Stimulated activated CD4-positive, alpha-beta T cell treated with anti-CD3 and anti-CD28 coated beads, TNF-alpha, amount 100 ng/mL, for 24 hours (primary cell): ENCODE measurements at regions not wholly inside any gene's neighbourhood (a gene's known extent, or its start where the extent isn't known, plus 50 kb on each side); places are given as distances from the start of the nearest gene placed in this dataset.
A peak's percentile ranks its signal among the peaks of the same experiment; 100 is the strongest.
"Not testable (repeated sequence)": the region's sequence is repeated elsewhere in the genome, so short reads cannot be mapped to it uniquely, and the experiment has no call there.

Experiments used
- DNase-seq, 3 experiments: peaks; one replicate each; pipeline ENCODE4 v3.0.0-alpha.2; 2020; ENCODE audit warnings: low read depth in 3 of 3

GRCh38 chr13:26895808-26896466 is 135.4 kb upstream of the GPR12 start:
- no peak for DNase-seq

GRCh38 chr13:26895081-26895807 is 134.7 kb upstream of the GPR12 start:
- no peak for DNase-seq

- DNase-seq = no peak
These were observed 128.0 kb upstream of the GPR12 start for GRCh38 chr13:26888632-26889031.

- DNase-seq = no peak
These were observed 127.0 kb upstream of the GPR12 start for GRCh38 chr13:26887594-26887993.

- DNase-seq = no peak
These were observed 123.1 kb upstream of the GPR12 start for GRCh38 chr13:26883613-26884257.

- DNase-seq = no peak
These were observed 122.1 kb upstream of the GPR12 start for GRCh38 chr13:26882731-26883130.

- DNase-seq = no peak
These were observed 120.6 kb upstream of the GPR12 start for GRCh38 chr13:26881154-26881553.

GRCh38 chr13:26880735-26881134 is 120.1 kb upstream of the GPR12 start:
- no peak for DNase-seq

- DNase-seq = no peak
These were observed 117.9 kb upstream of the GPR12 start for GRCh38 chr13:26878438-26878837.

- no peak for DNase-seq
These were observed 112.8 kb upstream of the GPR12 start for GRCh38 chr13:26873386-26873698.

GRCh38 chr13:26872525-26873385 is 112.2 kb upstream of the GPR12 start:
- peak; percentile 7 to 53 (median 18) for DNase-seq

- peak in 1 of 3 experiments; percentile 11 for DNase-seq
These were observed 107.0 kb upstream of the GPR12 start for GRCh38 chr13:26867451-26868091.

GRCh38 chr13:26864576-26864975 is 104.0 kb upstream of the GPR12 start:
- DNase-seq = no peak

GRCh38 chr13:26861941-26862340 is 101.4 kb upstream of the GPR12 start:
- no peak for DNase-seq

GRCh38 chr13:26855921-26856320 is 95.3 kb upstream of the GPR12 start:
- no peak for DNase-seq

GRCh38 chr13:26855071-26855470 is 94.5 kb upstream of the GPR12 start:
- no peak for DNase-seq

- no peak for DNase-seq
These were observed 92.7 kb upstream of the GPR12 start for GRCh38 chr13:26853323-26853722.

GRCh38 chr13:26847281-26847680 is 86.7 kb upstream of the GPR12 start:
- no peak for DNase-seq

GRCh38 chr13:26845063-26845462 is 84.5 kb upstream of the GPR12 start:
- not testable (repeated sequence) for DNase-seq

GRCh38 chr13:26839682-26840081 is 79.1 kb upstream of the GPR12 start:
- no peak for DNase-seq

- DNase-seq = no peak
These were observed 78.2 kb upstream of the GPR12 start for GRCh38 chr13:26838821-26839220.

- no peak for DNase-seq
These were observed 77.4 kb upstream of the GPR12 start for GRCh38 chr13:26837997-26838396.
